IMR-90 (cell line): ENCODE measurements at regions not wholly inside any gene's neighbourhood (a gene's known extent, or its start where the extent isn't known, plus 50 kb on each side); places are given as distances from the start of the nearest gene placed in this dataset.

Source experiments
- ATAC-seq: fragments of 200-7000 bp; cut with Tn5 transposase; 2 replicates; pipeline ENCODE4 v1.9.1; 2020; ENCODE audit warnings: low read depth, mild to moderate bottlenecking, moderate library complexity
- BruUV-seq: library from RNA; stranded (reverse); fragments of 400-500 nt; replicated peaks from 2 replicates; lab custom pipeline; 2021; lab: Mats Ljungman, UMichigan
- CTCF ChIA-PET: fragments of 300-600 bp; formaldehyde crosslinking; extraction: SDS; loops from one replicate; lab custom pipeline; 2021; ENCODE audit warnings: antibody characterized with exemption; lab: Yijun Ruan, JAX
- POLR2A ChIA-PET: fragments of 300-600 bp; sonication (Branson Sonifier 250); formaldehyde crosslinking; loops from one replicate; lab custom pipeline; 2022; ENCODE audit warnings: antibody characterized with exemption; ENCODE audit not compliant: unreplicated experiment; lab: Charles Lee
- DNase-seq: peaks from one replicate; pipeline ENCODE4 v3.0.0; 2013
- H2AFZ ChIP-seq: replicated peaks from 2 replicates; pipeline ENCODE3; 2013; ENCODE audit warnings: low read length, mild to moderate bottlenecking; ENCODE audit not compliant: poor library complexity
- H2AK5ac ChIP-seq: 2 replicates; pipeline ENCODE4 v1.6.1; 2013; ENCODE audit warnings: low read depth, low read length, inconsistent platforms
- H2AK9ac ChIP-seq: replicated peaks from 2 replicates; pipeline ENCODE3; 2013; ENCODE audit warnings: mild to moderate bottlenecking, low read depth, low read length, moderate library complexity; ENCODE audit not compliant: poor library complexity
- H2BK120ac ChIP-seq: 2 replicates; pipeline ENCODE4 v1.6.1; 2013; ENCODE audit warnings: low read depth, low read length, inconsistent platforms
- H2BK15ac ChIP-seq: 3 replicates; pipeline ENCODE4 v1.6.1; 2013; ENCODE audit warnings: low read depth, low read length, inconsistent platforms
- H2BK20ac ChIP-seq: 2 replicates; pipeline ENCODE4 v1.6.1; 2013; ENCODE audit warnings: low read depth, mild to moderate bottlenecking, inconsistent platforms, low read length, moderate library complexity
- H2BK5ac ChIP-seq: 2 replicates; pipeline ENCODE4 v1.6.1; 2013; ENCODE audit warnings: mild to moderate bottlenecking, low read depth, low read length, inconsistent platforms; ENCODE audit not compliant: poor library complexity, severe bottlenecking
- H3K14ac ChIP-seq: replicated peaks from 2 replicates; pipeline ENCODE4 v1.6.1; 2013; ENCODE audit warnings: low read depth, low read length, inconsistent platforms
- H3K18ac ChIP-seq: 2 replicates; pipeline ENCODE4 v1.6.1; 2013; ENCODE audit warnings: low read depth, low read length, control low read depth
- H3K23ac ChIP-seq: 2 replicates; pipeline ENCODE4 v1.6.1; 2013; ENCODE audit warnings: low read depth, low read length, inconsistent platforms
- H3K27ac ChIP-seq: 2 replicates; pipeline ENCODE4 v1.5.1; 2013; ENCODE audit warnings: mild to moderate bottlenecking, control low read depth, low read length; ENCODE audit not compliant: insufficient read depth
- H3K27me3 ChIP-seq: 2 replicates; pipeline ENCODE4 v1.6.1; 2013; ENCODE audit warnings: low read length; ENCODE audit not compliant: control insufficient read depth, insufficient read depth
- H3K36me3 ChIP-seq: 2 replicates; pipeline ENCODE4 v1.6.1; 2013; ENCODE audit warnings: low read length, mixed read lengths; ENCODE audit not compliant: control insufficient read depth, insufficient read depth
- H3K4ac ChIP-seq: 2 replicates; pipeline ENCODE4 v1.6.1; 2013; ENCODE audit warnings: low read depth, low read length, inconsistent platforms
- H3K4me1 ChIP-seq: 2 replicates; pipeline ENCODE4 v1.6.1; 2013; ENCODE audit warnings: low read length, mixed read lengths; ENCODE audit not compliant: control insufficient read depth, insufficient read depth
- H3K4me2 ChIP-seq: 2 replicates; pipeline ENCODE4 v1.6.1; 2013; ENCODE audit warnings: low read depth, mild to moderate bottlenecking, control low read depth, low read length, moderate library complexity
- H3K4me3 ChIP-seq: 2 replicates; pipeline ENCODE4 v1.5.1; 2013; ENCODE audit warnings: low read depth, mild to moderate bottlenecking, control low read depth, low read length, moderate library complexity; ENCODE audit not compliant: insufficient read depth
- H3K56ac ChIP-seq: 2 replicates; pipeline ENCODE4 v1.6.1; 2013; ENCODE audit warnings: low read length, inconsistent platforms; ENCODE audit not compliant: insufficient read depth; ENCODE audit errors: extremely low read depth
- H3K79me1 ChIP-seq, 2 experiments: 2 replicates each; pipeline ENCODE4 v1.6.1; 2013; ENCODE audit warnings: low read length in 2 of 2, inconsistent platforms in 1 of 2, low read depth in 1 of 2
- H3K9ac ChIP-seq: 2 replicates; pipeline ENCODE4 v1.6.1; 2013; ENCODE audit warnings: low read depth, low read length, control low read depth
- H3K9me1 ChIP-seq: 2 replicates; pipeline ENCODE4 v1.6.1; 2013; ENCODE audit warnings: low read length, inconsistent platforms; ENCODE audit not compliant: insufficient read depth
- H3K9me3 ChIP-seq: 2 replicates; pipeline ENCODE4 v1.6.1; 2013; ENCODE audit warnings: low read length; ENCODE audit not compliant: control insufficient read depth, insufficient read depth
- H4K20me1 ChIP-seq: 2 replicates; pipeline ENCODE4 v1.6.1; 2013; ENCODE audit warnings: low read length, inconsistent platforms; ENCODE audit not compliant: insufficient read depth
- H4K5ac ChIP-seq: 2 replicates; pipeline ENCODE4 v1.6.1; 2013; ENCODE audit warnings: mild to moderate bottlenecking, low read depth, low read length, control low read depth
- H4K8ac ChIP-seq, 2 experiments: 2 replicates each; pipeline ENCODE4 v1.6.1; 2013; ENCODE audit warnings: low read depth in 2 of 2, low read length in 2 of 2, control low read depth in 1 of 2, inconsistent platforms in 1 of 2
- H4K91ac ChIP-seq: 2 replicates; pipeline ENCODE4 v1.6.1; 2013; ENCODE audit warnings: low read depth, low read length, inconsistent platforms; ENCODE audit not compliant: insufficient read depth
- BHLHE40 ChIP-seq: fragments of 150-350 bp; IDR thresholded peaks from 2 replicates; pipeline ENCODE4 v1.6.1; 2016; ENCODE audit warnings: mild to moderate bottlenecking, low read depth, low read length
- CEBPB ChIP-seq: IDR thresholded peaks from 2 replicates; pipeline ENCODE4 v1.6.1; 2012; ENCODE audit warnings: low read depth, low read length, improper control_type of control experiment
- CHD1 ChIP-seq: IDR thresholded peaks from 2 replicates; pipeline ENCODE4 v1.6.1; 2012; ENCODE audit warnings: low read depth, low read length, improper control_type of control experiment
- FOS ChIP-seq: fragments of 150-350 bp; IDR thresholded peaks from 2 replicates; pipeline ENCODE4 v1.6.1; 2016; ENCODE audit warnings: low read depth, low read length
- MAFK ChIP-seq: IDR thresholded peaks from 2 replicates; pipeline ENCODE4 v1.6.1; 2012; ENCODE audit warnings: low read depth, low read length, improper control_type of control experiment
- MAZ ChIP-seq: IDR thresholded peaks from 2 replicates; pipeline ENCODE4 v1.6.1; 2012; ENCODE audit warnings: low read depth, mild to moderate bottlenecking, low read length, improper control_type of control experiment, moderate library complexity, borderline replicate concordance
- MXI1 ChIP-seq: IDR thresholded peaks from 2 replicates; pipeline ENCODE4 v1.6.1; 2012; ENCODE audit warnings: low read depth, mild to moderate bottlenecking, low read length, moderate library complexity, borderline replicate concordance
- NFE2L2 ChIP-seq: fragments of 150-350 bp; IDR thresholded peaks from 2 replicates; pipeline ENCODE4 v1.6.1; 2016; ENCODE audit warnings: low read depth, mild to moderate bottlenecking, low read length
- POLR2A ChIP-seq: IDR thresholded peaks from 2 replicates; pipeline ENCODE4 v1.6.1; 2012; ENCODE audit warnings: mild to moderate bottlenecking, low read depth, low read length
- RAD21 ChIP-seq: IDR thresholded peaks from 2 replicates; pipeline ENCODE4 v1.6.1; 2012; ENCODE audit warnings: low read length, improper control_type of control experiment
- RCOR1 ChIP-seq: IDR thresholded peaks from 2 replicates; pipeline ENCODE4 v1.6.1; 2012; ENCODE audit warnings: mild to moderate bottlenecking, low read length, improper control_type of control experiment; ENCODE audit not compliant: insufficient replicate concordance
- RFX5 ChIP-seq: IDR thresholded peaks from 2 replicates; pipeline ENCODE4 v1.8.0; 2012; ENCODE audit warnings: low read depth, mild to moderate bottlenecking, low read length, moderate library complexity
- SMC3 ChIP-seq: fragments of 150-350 bp; IDR thresholded peaks from 2 replicates; pipeline ENCODE4 v1.6.1; 2016; ENCODE audit warnings: low read depth, mild to moderate bottlenecking, antibody characterized with exemption, low read length, moderate library complexity
- WGBS, 2 experiments: methylation state at CpG; one replicate each; pipeline versions ENCODE4 v1.1.5 to v1.1.7; 2013; ENCODE audit warnings: missing lambda C conversion rate in 2 of 2; ENCODE audit not compliant: insufficient read length in 1 of 2; ENCODE audit errors: extremely low coverage in 2 of 2; 5-methylcytosine and 5-hydroxymethylcytosine counted together
- dilution Hi-C: fragments of 300-500 bp; cut with HindIII; formaldehyde crosslinking; loops from one replicate; pipeline ENCODE4 v1.14.3; 2018; ENCODE audit warnings: low sequenced_read_pairs; ENCODE audit not compliant: unreplicated experiment
- in situ Hi-C: fragments of 300-500 bp; cut with MboI; formaldehyde crosslinking; loops from 3 replicates; pipeline ENCODE4 v1.14.3; 2019; ENCODE audit warnings: low sequenced_read_pairs, inconsistent platforms, mixed read lengths
- intact Hi-C: fragments of 100-400 bp; cut with micrococcal nuclease; formaldehyde crosslinking; loops from 2 replicates; pipeline ENCODE4 v1.10.0; 2022
- TF ChIP-seq, protein P1 (sequence below): fragments of 150-350 bp; IDR thresholded peaks from 2 replicates; pipeline ENCODE4 v1.6.1; 2017; ENCODE audit warnings: mild to moderate bottlenecking, antibody characterized with exemption, low read length, low read depth
- TF ChIP-seq, protein P2 (sequence below): fragments of 150-350 bp; IDR thresholded peaks from 2 replicates; pipeline ENCODE4 v1.6.1; 2016; ENCODE audit warnings: low read depth, mild to moderate bottlenecking, low read length, moderate library complexity, borderline replicate concordance

DNA sequence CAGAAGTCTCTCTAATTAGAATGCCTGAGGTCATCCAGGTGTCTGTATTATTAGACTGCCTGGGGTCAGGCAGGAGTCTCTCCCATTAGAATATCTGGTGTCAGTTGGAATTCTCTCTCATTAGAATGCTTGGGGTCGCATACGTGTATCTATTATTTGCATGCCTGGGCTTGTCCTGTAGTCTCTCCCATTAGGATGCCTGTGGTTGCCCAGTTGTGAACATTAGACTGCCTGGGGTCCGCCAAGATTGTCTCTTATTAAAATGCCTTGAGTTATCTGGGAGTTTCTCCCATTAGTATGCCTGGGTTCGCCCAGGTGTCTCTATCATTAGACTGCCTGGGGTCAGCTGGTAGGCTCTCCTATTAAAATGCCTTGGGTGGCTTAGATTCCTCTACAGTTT lies 1494.7 kb downstream of the UQCRFS1 start:
- TF ChIP-seq POLR2A (no peak), NFE2L2 (no peak), RCOR1 (no peak), CHD1 (no peak), MXI1 (no peak), MAFK (no peak), RFX5 (no peak), MAZ (no peak), SMC3 (no peak), CEBPB (no peak), FOS (no peak), RAD21 (no peak), BHLHE40 (no peak)
- TF ChIP-seq, protein P1, sequence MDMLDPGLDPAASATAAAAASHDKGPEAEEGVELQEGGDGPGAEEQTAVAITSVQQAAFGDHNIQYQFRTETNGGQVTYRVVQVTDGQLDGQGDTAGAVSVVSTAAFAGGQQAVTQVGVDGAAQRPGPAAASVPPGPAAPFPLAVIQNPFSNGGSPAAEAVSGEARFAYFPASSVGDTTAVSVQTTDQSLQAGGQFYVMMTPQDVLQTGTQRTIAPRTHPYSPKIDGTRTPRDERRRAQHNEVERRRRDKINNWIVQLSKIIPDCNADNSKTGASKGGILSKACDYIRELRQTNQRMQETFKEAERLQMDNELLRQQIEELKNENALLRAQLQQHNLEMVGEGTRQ = no peak
- TF ChIP-seq, protein P2, sequence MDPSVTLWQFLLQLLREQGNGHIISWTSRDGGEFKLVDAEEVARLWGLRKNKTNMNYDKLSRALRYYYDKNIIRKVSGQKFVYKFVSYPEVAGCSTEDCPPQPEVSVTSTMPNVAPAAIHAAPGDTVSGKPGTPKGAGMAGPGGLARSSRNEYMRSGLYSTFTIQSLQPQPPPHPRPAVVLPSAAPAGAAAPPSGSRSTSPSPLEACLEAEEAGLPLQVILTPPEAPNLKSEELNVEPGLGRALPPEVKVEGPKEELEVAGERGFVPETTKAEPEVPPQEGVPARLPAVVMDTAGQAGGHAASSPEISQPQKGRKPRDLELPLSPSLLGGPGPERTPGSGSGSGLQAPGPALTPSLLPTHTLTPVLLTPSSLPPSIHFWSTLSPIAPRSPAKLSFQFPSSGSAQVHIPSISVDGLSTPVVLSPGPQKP = no peak
- Histone ChIP-seq H4K8ac (no peak overlapping the region), H3K18ac (no peak overlapping the region), H3K27me3 (no peaks in the 10 kb centered on the region), H3K9ac (no peak overlapping the region), H3K79me1 (no peaks in the 10 kb centered on the region), H4K5ac (no peak overlapping the region), H3K36me3 (no peaks in the 10 kb centered on the region), H2AK9ac (no peak overlapping the region), H3K27ac (no peak overlapping the region), H2BK5ac (no peak overlapping the region), H4K20me1 (no peaks in the 10 kb centered on the region), H2BK15ac (no peak overlapping the region), H2AK5ac (no peak overlapping the region), H3K4me3 (no peak overlapping the region), H3K9me3 (peaks cover 8% of the 10 kb centered on the region; the same call in 1 of the 2 replicates), H2BK20ac (no peak overlapping the region), H3K14ac (no peak overlapping the region), H2BK120ac (no peak overlapping the region), H3K4me1 (no peaks in the 10 kb centered on the region), H2AFZ (no peak overlapping the region), H3K4ac (no peak overlapping the region), H3K56ac (no peak overlapping the region), H3K23ac (no peak overlapping the region), H4K91ac (no peak overlapping the region), H3K9me1 (no peaks in the 10 kb centered on the region), H3K4me2 (no peak overlapping the region)
- in situ Hi-C loops = no loop called here
- CTCF ChIA-PET = no interaction called here
- dilution Hi-C loops = no loop called here
- WGBS, 2 experiments = 70% methylated on average over 2 of the region's 4 CpGs; no CpG with 5 or more reads in 1 of the 2 experiments
- BruUV-seq = no TSS peak
- POLR2A ChIA-PET = no interaction called here
- intact Hi-C loops = no loop called here
- DNase-seq (no peak), ATAC-seq (no peak)
